Left ventricle myocardium inferior (tissue), 1 donor: ENCODE measurements at regions not wholly inside any gene's neighbourhood (a gene's known extent, or its start where the extent isn't known, plus 50 kb on each side); places are given as distances from the start of the nearest gene placed in this dataset.
A peak's percentile ranks its signal among the peaks of the same experiment; 100 is the strongest.

Experiments used
- DNase-seq: peaks from one replicate; pipeline ENCODE4 v3.0.0-alpha.2; 2020
- H3K27ac ChIP-seq: fragments of 200-600 bp; replicated peaks from 2 replicates; pipeline ENCODE4 v1.8.0; 2021
- H3K27me3 ChIP-seq: fragments of 200-600 bp; 2 replicates; pipeline ENCODE4 v1.8.0; 2021; ENCODE audit warnings: low read depth
- H3K36me3 ChIP-seq: fragments of 200-600 bp; 2 replicates; pipeline ENCODE4 v1.8.0; 2021
- H3K4me1 ChIP-seq: fragments of 200-600 bp; 2 replicates; pipeline ENCODE4 v1.8.0; 2021
- H3K4me3 ChIP-seq: fragments of 200-600 bp; 2 replicates; pipeline ENCODE4 v1.8.0; 2021; ENCODE audit warnings: mild to moderate bottlenecking, moderate library complexity
- H3K9me3 ChIP-seq: fragments of 200-600 bp; replicated peaks from 2 replicates; pipeline ENCODE4 v1.8.0; 2021
- intact Hi-C: fragments of 100-400 bp; cut with micrococcal nuclease; formaldehyde crosslinking; loops from one replicate; pipeline ENCODE4 v1.11.0; 2022
- TF ChIP-seq, protein P1 (sequence below): fragments of 200-600 bp; IDR thresholded peaks from 2 replicates; pipeline ENCODE4 v1.8.0; 2021; ENCODE audit warnings: antibody characterized with exemption, mild to moderate bottlenecking, borderline replicate concordance
- donor health status: DM: no; HTN: yes; CAD: no; lungs with severe emphysema.

DNA sequence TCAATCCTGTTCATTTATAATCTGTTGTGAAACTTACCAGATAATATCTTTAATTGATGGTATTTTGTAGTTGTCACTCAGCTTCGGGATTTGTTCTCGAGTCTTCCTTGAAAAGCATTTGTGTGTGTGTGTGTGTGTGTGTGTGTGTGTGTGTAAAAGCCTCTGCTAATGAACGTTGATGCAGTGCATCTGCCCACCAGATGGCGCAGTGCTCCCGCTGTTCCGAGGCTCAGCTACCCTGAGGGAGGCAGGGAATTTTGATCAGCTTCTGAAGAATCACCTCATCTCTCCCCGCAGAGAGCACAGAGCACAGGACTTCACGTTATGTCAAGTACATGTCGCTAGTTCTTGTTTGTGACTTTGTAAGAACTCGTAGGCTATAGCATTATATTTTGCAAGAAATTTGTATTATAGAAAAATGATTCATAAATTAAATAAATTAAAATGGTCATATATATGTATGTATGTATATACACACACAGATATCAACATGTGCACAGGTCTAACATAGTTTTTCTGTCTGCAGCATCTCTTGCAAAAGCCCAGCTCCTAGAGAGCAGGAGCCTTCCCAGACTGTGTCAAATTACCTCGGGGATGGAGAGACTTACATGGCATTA, 316.7 kb upstream of the IGFBP7 start:
- Histone ChIP-seq H3K36me3 (no peaks in the 10 kb centered on the region), H3K27me3 (peaks cover 3% of the 10 kb centered on the region), H3K9me3 (no peaks in the 10 kb centered on the region), H3K4me1 (peaks cover 3% of the 10 kb centered on the region), H3K27ac (no peak overlapping the region), H3K4me3 (no peak overlapping the region)
- TF ChIP-seq, protein P1, sequence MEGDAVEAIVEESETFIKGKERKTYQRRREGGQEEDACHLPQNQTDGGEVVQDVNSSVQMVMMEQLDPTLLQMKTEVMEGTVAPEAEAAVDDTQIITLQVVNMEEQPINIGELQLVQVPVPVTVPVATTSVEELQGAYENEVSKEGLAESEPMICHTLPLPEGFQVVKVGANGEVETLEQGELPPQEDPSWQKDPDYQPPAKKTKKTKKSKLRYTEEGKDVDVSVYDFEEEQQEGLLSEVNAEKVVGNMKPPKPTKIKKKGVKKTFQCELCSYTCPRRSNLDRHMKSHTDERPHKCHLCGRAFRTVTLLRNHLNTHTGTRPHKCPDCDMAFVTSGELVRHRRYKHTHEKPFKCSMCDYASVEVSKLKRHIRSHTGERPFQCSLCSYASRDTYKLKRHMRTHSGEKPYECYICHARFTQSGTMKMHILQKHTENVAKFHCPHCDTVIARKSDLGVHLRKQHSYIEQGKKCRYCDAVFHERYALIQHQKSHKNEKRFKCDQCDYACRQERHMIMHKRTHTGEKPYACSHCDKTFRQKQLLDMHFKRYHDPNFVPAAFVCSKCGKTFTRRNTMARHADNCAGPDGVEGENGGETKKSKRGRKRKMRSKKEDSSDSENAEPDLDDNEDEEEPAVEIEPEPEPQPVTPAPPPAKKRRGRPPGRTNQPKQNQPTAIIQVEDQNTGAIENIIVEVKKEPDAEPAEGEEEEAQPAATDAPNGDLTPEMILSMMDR = peak; percentile 66
- intact Hi-C loops = no loop called here
- peak; percentile 55 for DNase-seq

DNA sequence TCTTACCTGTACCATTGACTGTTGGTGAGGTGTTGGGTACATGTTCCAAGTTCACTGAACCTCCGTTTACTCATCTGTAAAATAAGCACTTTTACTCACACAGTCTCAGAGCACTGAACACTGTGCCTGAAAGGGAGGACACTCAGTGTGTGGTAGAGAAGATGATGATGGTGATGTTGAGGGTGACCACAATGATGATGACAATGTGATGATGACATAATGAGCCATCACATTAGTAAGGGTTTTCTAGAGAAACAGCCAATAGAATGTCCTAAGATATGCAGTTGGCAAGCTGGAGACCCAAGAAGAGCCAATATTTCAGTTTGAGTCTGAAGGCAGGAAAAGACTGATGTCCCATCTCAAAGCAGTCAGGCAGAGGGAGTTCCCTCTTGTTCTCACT, 315.4 kb upstream of the IGFBP7 start:
- TF ChIP-seq, protein P1 = no peak
- intact Hi-C loops = no loop called here
- Histone ChIP-seq H3K4me1 (peaks cover 3% of the 10 kb centered on the region), H3K27ac (no peak overlapping the region), H3K9me3 (no peaks in the 10 kb centered on the region), H3K4me3 (no peak overlapping the region), H3K36me3 (no peaks in the 10 kb centered on the region), H3K27me3 (peaks cover under 1% of the 10 kb centered on the region)
- DNase-seq = no peak

GRCh38 chr4:57424232-57424897, 314.2 kb upstream of the IGFBP7 start:
- no peaks in the 10 kb centered on the region for H3K36me3 ChIP-seq
- no peak overlapping the region for H3K4me3 ChIP-seq
- H3K9me3 ChIP-seq = no peaks in the 10 kb centered on the region
- no peak overlapping the region for H3K27ac ChIP-seq
- H3K27me3 ChIP-seq = no peaks in the 10 kb centered on the region
- TF ChIP-seq, protein P1 = no peak
- peaks cover 3% of the 10 kb centered on the region for H3K4me1 ChIP-seq
- intact Hi-C loops = no loop called here
- DNase-seq = no peak

- no peaks in the 10 kb centered on the region for H3K27me3 ChIP-seq
- TF ChIP-seq, protein P1 = no peak
- H3K36me3 ChIP-seq = no peaks in the 10 kb centered on the region
- no peak overlapping the region for H3K4me3 ChIP-seq
- no peak for DNase-seq
- intact Hi-C loops = no loop called here
- H3K27ac ChIP-seq = no peak overlapping the region
- no peaks in the 10 kb centered on the region for H3K9me3 ChIP-seq
- H3K4me1 ChIP-seq = no peaks in the 10 kb centered on the region
Observed at GRCh38 chr4:57418133-57418532, 307.9 kb upstream of the IGFBP7 start.

DNA sequence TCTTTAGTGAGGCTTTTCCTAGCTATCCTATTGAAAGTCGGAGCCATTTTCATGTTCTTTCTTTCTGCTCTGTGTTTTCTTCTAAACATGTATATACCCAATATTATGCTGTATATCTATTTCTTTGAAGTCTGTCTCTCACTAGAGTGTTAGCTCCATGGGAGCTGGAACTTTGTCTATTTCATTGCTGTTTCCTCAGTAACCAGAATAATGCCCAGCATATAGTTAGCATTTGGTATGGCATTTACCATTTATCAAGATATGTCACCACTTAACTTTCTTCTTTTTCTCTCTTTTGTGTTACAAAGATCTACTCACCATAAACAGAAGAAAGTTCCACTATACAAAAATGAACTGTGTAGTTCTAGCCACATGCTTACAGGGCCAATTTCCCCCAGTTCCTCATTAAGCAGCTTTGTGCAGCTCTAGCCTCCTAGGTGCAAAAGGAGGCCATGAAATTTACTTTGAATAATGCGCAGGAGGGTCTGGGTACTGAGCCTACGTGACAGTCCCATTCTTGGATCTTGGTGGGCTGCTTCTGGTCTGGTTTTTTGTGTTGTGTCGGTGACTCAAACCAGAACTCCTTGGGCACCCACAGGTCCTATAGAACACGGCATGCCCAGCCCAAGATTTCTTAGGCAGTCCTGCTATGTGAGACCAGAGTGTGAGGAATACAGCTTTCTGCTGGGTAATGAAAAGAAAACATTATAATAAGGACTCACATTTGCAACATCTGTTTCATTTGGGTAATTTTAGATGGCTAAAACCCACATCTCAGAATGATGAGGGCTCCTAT, 302.3 kb upstream of the IGFBP7 start:
- intact Hi-C loops = no loop called here
- TF ChIP-seq, protein P1 = no peak
- Histone ChIP-seq H3K27ac (no peak overlapping the region), H3K27me3 (no peaks in the 10 kb centered on the region), H3K4me3 (no peak overlapping the region), H3K36me3 (no peaks in the 10 kb centered on the region), H3K9me3 (no peaks in the 10 kb centered on the region), H3K4me1 (no peaks in the 10 kb centered on the region)
- no peak for DNase-seq
